ENCODE measurements at regions not wholly inside any gene's neighbourhood (a gene's known extent, or its start where the extent isn't known, plus 50 kb on each side); places are given as distances from the start of the nearest gene placed in this dataset.

DNA sequence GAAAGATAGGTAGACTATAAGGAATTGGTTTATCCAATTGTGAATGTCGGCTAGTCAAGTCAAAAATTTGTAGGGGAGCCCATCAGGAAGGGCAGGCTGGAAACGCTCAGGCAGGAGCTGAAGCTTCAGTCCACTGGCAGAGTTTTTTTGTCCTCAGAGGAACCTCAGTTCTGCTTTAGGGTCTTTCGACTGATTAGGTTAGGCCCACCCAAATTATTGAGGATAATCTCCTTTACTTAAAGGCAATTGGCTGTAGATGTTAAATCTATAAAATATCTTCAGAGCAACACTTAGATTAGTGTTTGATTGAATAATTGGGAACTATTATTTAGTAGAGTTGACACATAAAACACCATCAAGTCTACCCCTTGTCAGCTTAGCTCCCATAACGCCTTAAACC, 105.5 kb upstream of the ARHGAP5 start:
- CTCF ChIA-PET, result no interaction called here
- Mint-ChIP-seq H3K27me3 (no peaks in the 10 kb centered on the region), H3K27ac (no peak overlapping the region), H3K4me1 (peaks cover 0 to 22% (median 9%) of the 10 kb centered on the region in 7 donors), H3K9me3 (peaks cover 0 to 23% (median 3%) of the 10 kb centered on the region in 11 donors), H3K36me3 (no peaks in the 10 kb centered on the region), H3K4me3 (no peak overlapping the region)
- peaks cover 0 to 11% (median 0%) of the 10 kb centered on the region in 3 experiments for H3K9me3 ChIP-seq (ENCODE audit: control insufficient read depth in 2 of 3, low read length in 3 of 3)
- no peaks in the 10 kb centered on the region for H3K27me3 ChIP-seq (ENCODE audit: control insufficient read depth in 2 of 2, insufficient read depth in 2 of 2, low read length in 2 of 2)
- H3K4me1 ChIP-seq (ENCODE audit: control insufficient read depth in 2 of 2, insufficient read depth in 2 of 2, low read length in 2 of 2), result no peaks in the 10 kb centered on the region
- DNase-seq (no peak), ATAC-seq (no peak)
- H3K36me3 ChIP-seq (ENCODE audit: control insufficient read depth in 2 of 3, insufficient read depth in 3 of 3, low read length in 3 of 3), result no peaks in the 10 kb centered on the region
- POLR2A ChIA-PET, result no interaction called here
- no peak overlapping the region for H3K4me3 ChIP-seq (ENCODE audit: low read length)
- no peak overlapping the region for H3K27ac ChIP-seq (ENCODE audit: low read depth, low read length)
- intact Hi-C loops (cut with micrococcal nuclease), result no loop called here

DNA sequence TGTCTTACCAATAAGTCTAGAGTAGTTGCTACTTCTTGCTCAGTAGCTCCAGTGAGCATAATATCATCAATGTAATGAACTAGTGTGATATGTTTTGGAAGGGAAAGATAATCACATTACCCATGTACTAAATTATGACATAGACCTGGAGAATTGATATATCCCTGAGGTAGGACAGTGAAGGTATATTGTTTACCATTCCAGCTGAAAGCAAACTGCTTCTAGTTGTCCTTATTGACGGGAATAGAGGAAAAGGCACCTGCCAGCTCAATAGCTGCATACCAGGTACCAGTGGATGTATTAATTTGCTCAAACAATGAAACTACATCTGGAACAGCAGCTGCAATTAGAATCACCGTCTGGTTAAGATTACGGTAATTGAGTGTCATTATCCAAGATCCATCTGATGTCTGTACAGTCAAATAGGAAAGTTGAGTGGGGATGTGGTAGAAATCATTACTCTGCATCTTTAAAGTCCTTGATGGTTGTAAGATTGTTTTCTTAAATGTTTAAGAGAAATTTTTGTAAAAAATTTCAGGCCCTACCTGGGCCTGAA, 100.0 kb upstream of the ARHGAP5 start:
- Mint-ChIP-seq H3K27ac (no peak overlapping the region), H3K9me3 (peaks cover 0 to 21% (median 4%) of the 10 kb centered on the region in 11 donors), H3K4me1 (no peaks in the 10 kb centered on the region), H3K4me3 (no peak overlapping the region), H3K27me3 (peaks cover 0 to 6% (median 0%) of the 10 kb centered on the region in 5 donors), H3K36me3 (peaks cover 0 to 11% (median 0%) of the 10 kb centered on the region in 5 donors)
- no peak for ATAC-seq
- no peak overlapping the region for H3K4me3 ChIP-seq (ENCODE audit: low read length)
- no peak for DNase-seq
- intact Hi-C loops (cut with micrococcal nuclease), result no loop called here
- no peaks in the 10 kb centered on the region for H3K27me3 ChIP-seq (ENCODE audit: control insufficient read depth in 2 of 2, insufficient read depth in 2 of 2, low read length in 2 of 2)
- no peaks in the 10 kb centered on the region for H3K4me1 ChIP-seq (ENCODE audit: control insufficient read depth in 2 of 2, insufficient read depth in 2 of 2, low read length in 2 of 2)
- H3K27ac ChIP-seq (ENCODE audit: low read depth, low read length), result no peak overlapping the region
- H3K9me3 ChIP-seq (ENCODE audit: control insufficient read depth in 2 of 3, low read length in 3 of 3), result peaks cover 0 to 11% (median 0%) of the 10 kb centered on the region in 3 experiments
- POLR2A ChIA-PET, result no interaction called here
- CTCF ChIA-PET, result no interaction called here
- no peaks in the 10 kb centered on the region for H3K36me3 ChIP-seq (ENCODE audit: control insufficient read depth in 2 of 3, insufficient read depth in 3 of 3, low read length in 3 of 3)

DNA sequence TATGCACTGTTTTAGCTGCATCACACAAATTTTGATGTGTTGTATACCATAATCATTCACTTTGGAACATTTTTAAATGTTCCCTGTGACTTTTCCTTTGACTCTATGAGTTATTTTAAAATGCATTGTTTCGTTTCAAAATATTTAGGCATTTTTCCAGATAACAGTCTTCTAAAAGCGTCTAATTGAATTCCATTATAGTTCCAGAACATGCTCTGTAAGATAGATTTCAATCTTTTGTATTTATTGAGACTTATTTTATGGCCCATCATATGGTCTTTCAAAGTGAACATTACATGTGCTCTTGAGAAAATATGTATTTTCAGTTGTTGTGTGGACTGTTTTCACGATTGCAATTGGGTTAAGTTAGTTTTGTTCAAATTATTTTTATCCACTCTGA, 98.7 kb upstream of the ARHGAP5 start:
- H3K9me3 Mint-ChIP-seq, result peaks cover 0 to 35% (median 15%) of the 10 kb centered on the region in 11 donors
- Histone ChIP-seq H3K9me3 (ENCODE audit: control insufficient read depth in 2 of 3, low read length in 3 of 3) (peaks cover 0 to 11% (median 0%) of the 10 kb centered on the region in 3 experiments), H3K27me3 (ENCODE audit: control insufficient read depth in 2 of 2, insufficient read depth in 2 of 2, low read length in 2 of 2) (no peaks in the 10 kb centered on the region), H3K27ac (ENCODE audit: low read depth, low read length) (no peak overlapping the region), H3K4me1 (ENCODE audit: control insufficient read depth in 2 of 2, insufficient read depth in 2 of 2, low read length in 2 of 2) (no peaks in the 10 kb centered on the region), H3K4me3 (ENCODE audit: low read length) (no peak overlapping the region), H3K36me3 (ENCODE audit: control insufficient read depth in 2 of 3, insufficient read depth in 3 of 3, low read length in 3 of 3) (no peaks in the 10 kb centered on the region)
- peaks cover 0 to 14% (median 4%) of the 10 kb centered on the region in 5 donors for H3K36me3 Mint-ChIP-seq
- DNase-seq (no peak), ATAC-seq (no peak)
- ChIA-PET CTCF (no interaction called here), POLR2A (no interaction called here)
- H3K4me1 Mint-ChIP-seq, result no peaks in the 10 kb centered on the region
- no peak overlapping the region for H3K27ac Mint-ChIP-seq
- intact Hi-C loops (cut with micrococcal nuclease), result no loop called here
- H3K27me3 Mint-ChIP-seq, result peaks cover 0 to 6% (median 0%) of the 10 kb centered on the region in 5 donors
- no peak overlapping the region for H3K4me3 Mint-ChIP-seq

DNA sequence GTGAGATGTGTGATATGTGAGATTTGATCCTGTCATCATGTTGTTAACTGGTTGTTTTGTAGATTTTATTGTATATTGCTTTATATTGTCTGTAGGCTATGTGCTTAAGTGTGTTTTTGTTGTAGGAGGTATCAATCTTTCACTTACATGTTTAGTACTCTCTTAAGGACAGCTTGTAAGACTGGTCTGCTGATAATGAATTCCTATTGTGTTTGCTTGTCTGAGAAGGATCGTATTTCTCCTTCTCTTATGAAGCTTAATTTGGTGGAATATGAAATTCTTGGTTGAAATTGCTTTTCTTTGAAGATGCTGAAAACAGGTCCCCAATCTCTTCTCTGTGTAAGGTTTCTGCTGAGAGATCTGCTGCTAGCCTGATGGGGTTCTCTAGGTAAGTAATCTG, 94.5 kb upstream of the ARHGAP5 start:
- H3K27ac Mint-ChIP-seq, result no peak overlapping the region
- ATAC-seq, result no peak
- H3K9me3 Mint-ChIP-seq, result peaks cover 4 to 65% (median 23%) of the 10 kb centered on the region in 11 donors
- Histone ChIP-seq H3K36me3 (ENCODE audit: control insufficient read depth in 2 of 3, insufficient read depth in 3 of 3, low read length in 3 of 3) (no peaks in the 10 kb centered on the region), H3K4me1 (ENCODE audit: control insufficient read depth in 2 of 2, insufficient read depth in 2 of 2, low read length in 2 of 2) (no peaks in the 10 kb centered on the region), H3K9me3 (ENCODE audit: control insufficient read depth in 2 of 3, low read length in 3 of 3) (no peaks in the 10 kb centered on the region), H3K27me3 (ENCODE audit: control insufficient read depth in 2 of 2, insufficient read depth in 2 of 2, low read length in 2 of 2) (no peaks in the 10 kb centered on the region), H3K27ac (ENCODE audit: low read depth, low read length) (no peak overlapping the region), H3K4me3 (ENCODE audit: low read length) (no peak overlapping the region)
- H3K27me3 Mint-ChIP-seq, result peaks cover 0 to 10% (median 3%) of the 10 kb centered on the region in 5 donors
- intact Hi-C loops (cut with micrococcal nuclease), result no loop called here
- CTCF ChIA-PET, result no interaction called here
- peaks cover 0 to 23% (median 11%) of the 10 kb centered on the region in 5 donors for H3K36me3 Mint-ChIP-seq
- no peak overlapping the region for H3K4me3 Mint-ChIP-seq
- DNase-seq, result no peak
- POLR2A ChIA-PET, result no interaction called here
- no peaks in the 10 kb centered on the region for H3K4me1 Mint-ChIP-seq

DNA sequence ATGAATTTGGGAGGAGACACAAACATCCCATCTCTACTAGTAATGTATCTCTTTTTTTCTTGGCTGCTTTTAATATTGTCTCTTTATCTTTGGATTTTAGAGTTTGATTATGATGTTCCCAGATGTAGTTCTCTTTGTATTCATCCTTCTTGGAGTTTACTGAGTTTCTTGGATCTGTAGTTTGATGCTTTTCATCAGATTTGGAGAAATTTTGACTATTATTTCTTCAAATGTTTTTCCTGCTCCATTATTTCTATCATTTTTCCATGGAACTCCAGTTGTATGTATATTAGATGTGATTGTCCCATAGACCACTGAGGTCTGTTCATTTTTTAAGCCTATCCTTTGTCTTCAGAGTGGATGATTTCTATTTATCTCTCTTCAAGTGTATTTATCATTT, 90.7 kb upstream of the ARHGAP5 start:
- H3K27ac Mint-ChIP-seq, result no peak overlapping the region
- no peaks in the 10 kb centered on the region for H3K27me3 ChIP-seq (ENCODE audit: control insufficient read depth in 2 of 2, insufficient read depth in 2 of 2, low read length in 2 of 2)

DNA sequence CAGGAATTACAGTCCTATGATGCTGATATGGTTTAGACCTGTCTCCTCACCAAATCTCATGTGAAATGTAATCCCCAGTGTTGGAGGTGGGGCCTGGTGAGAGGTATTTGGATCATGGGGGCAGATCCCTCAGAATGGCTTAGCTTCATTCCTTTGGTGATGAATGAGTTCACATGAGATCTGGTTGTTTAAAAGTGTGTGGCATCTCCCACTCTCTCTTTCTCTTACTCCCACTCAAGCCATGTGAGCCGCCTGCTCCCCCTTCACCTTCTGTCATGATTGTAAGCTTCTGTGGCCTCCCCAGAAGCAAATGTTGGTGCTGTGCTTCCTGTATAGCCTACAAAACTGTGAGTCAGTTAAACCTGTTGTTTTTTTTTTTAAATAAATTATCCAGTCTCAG, 89.4 kb upstream of the ARHGAP5 start:
- no peak overlapping the region for H3K27ac Mint-ChIP-seq
- Histone ChIP-seq H3K4me1 (ENCODE audit: control insufficient read depth in 2 of 2, insufficient read depth in 2 of 2, low read length in 2 of 2) (no peaks in the 10 kb centered on the region), H3K9me3 (ENCODE audit: control insufficient read depth in 2 of 3, low read length in 3 of 3) (no peaks in the 10 kb centered on the region), H3K27me3 (ENCODE audit: control insufficient read depth in 2 of 2, insufficient read depth in 2 of 2, low read length in 2 of 2) (no peaks in the 10 kb centered on the region), H3K4me3 (ENCODE audit: low read length) (no peak overlapping the region), H3K36me3 (ENCODE audit: control insufficient read depth in 2 of 3, insufficient read depth in 3 of 3, low read length in 3 of 3) (no peaks in the 10 kb centered on the region), H3K27ac (ENCODE audit: low read depth, low read length) (no peak overlapping the region)
- no peak for DNase-seq
- H3K4me1 Mint-ChIP-seq, result no peaks in the 10 kb centered on the region
- peaks cover 0 to 25% (median 7%) of the 10 kb centered on the region in 5 donors for H3K27me3 Mint-ChIP-seq
- ChIA-PET POLR2A (no interaction called here), CTCF (no interaction called here)
- H3K9me3 Mint-ChIP-seq, result peaks cover 2 to 45% (median 17%) of the 10 kb centered on the region in 11 donors
- intact Hi-C loops (cut with micrococcal nuclease), result no loop called here
- H3K4me3 Mint-ChIP-seq, result no peak overlapping the region
- no peak for ATAC-seq
- peaks cover 0 to 11% (median 9%) of the 10 kb centered on the region in 5 donors for H3K36me3 Mint-ChIP-seq

More for the DNA sequence above, 90.7 kb upstream of the ARHGAP5 start:
- Mint-ChIP-seq H3K27me3 (peaks cover 2 to 25% (median 7%) of the 10 kb centered on the region in 5 donors), H3K9me3 (peaks cover 4 to 58% (median 18%) of the 10 kb centered on the region in 11 donors), H3K36me3 (peaks cover 0 to 19% (median 11%) of the 10 kb centered on the region in 5 donors), H3K4me1 (no peaks in the 10 kb centered on the region), H3K4me3 (no peak overlapping the region)
- POLR2A ChIA-PET, result no interaction called here
- H3K36me3 ChIP-seq (ENCODE audit: control insufficient read depth in 2 of 3, insufficient read depth in 3 of 3, low read length in 3 of 3), result no peaks in the 10 kb centered on the region
- no peaks in the 10 kb centered on the region for H3K4me1 ChIP-seq (ENCODE audit: control insufficient read depth in 2 of 2, insufficient read depth in 2 of 2, low read length in 2 of 2)
- no peak for DNase-seq
- no peak overlapping the region for H3K4me3 ChIP-seq (ENCODE audit: low read length)
- no peaks in the 10 kb centered on the region for H3K9me3 ChIP-seq (ENCODE audit: control insufficient read depth in 2 of 3, low read length in 3 of 3)
- CTCF ChIA-PET, result no interaction called here
- intact Hi-C loops (cut with micrococcal nuclease), result no loop called here
- ATAC-seq, result no peak
- H3K27ac ChIP-seq (ENCODE audit: low read depth, low read length), result no peak overlapping the region

DNA sequence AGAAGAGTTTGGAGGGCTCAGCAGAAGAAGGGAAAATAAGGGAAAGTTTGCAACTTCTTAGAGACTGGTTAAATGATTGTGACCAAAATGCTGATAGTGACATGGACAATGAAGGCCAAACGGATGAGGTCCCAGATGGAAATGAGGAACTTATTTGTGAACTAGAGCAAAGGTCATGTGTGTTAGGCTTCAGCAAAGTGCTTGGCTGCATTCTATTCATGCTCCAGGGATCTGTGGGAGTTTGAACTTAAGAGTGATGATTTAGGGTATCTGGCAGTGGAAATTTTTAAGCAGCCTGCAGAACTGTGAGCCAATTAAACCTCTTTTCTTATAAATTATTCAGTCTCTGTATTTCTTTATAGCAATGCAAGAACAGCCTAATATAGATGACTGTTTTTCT, 88.9 kb upstream of the ARHGAP5 start:
- Histone ChIP-seq H3K27me3 (ENCODE audit: control insufficient read depth in 2 of 2, insufficient read depth in 2 of 2, low read length in 2 of 2) (no peaks in the 10 kb centered on the region), H3K27ac (ENCODE audit: low read depth, low read length) (no peak overlapping the region), H3K4me3 (ENCODE audit: low read length) (no peak overlapping the region), H3K4me1 (ENCODE audit: control insufficient read depth in 2 of 2, insufficient read depth in 2 of 2, low read length in 2 of 2) (no peaks in the 10 kb centered on the region), H3K9me3 (ENCODE audit: control insufficient read depth in 2 of 3, low read length in 3 of 3) (no peaks in the 10 kb centered on the region), H3K36me3 (ENCODE audit: control insufficient read depth in 2 of 3, insufficient read depth in 3 of 3, low read length in 3 of 3) (no peaks in the 10 kb centered on the region)
- H3K4me3 Mint-ChIP-seq, result no peak overlapping the region
- no peaks in the 10 kb centered on the region for H3K4me1 Mint-ChIP-seq
- DNase-seq, result no peak
- peaks cover 0 to 9% (median 6%) of the 10 kb centered on the region in 5 donors for H3K36me3 Mint-ChIP-seq
- intact Hi-C loops (cut with micrococcal nuclease), result no loop called here
- ATAC-seq, result no peak
- H3K9me3 Mint-ChIP-seq, result peaks cover 2 to 40% (median 12%) of the 10 kb centered on the region in 11 donors
- ChIA-PET POLR2A (no interaction called here), CTCF (no interaction called here)
- no peak overlapping the region for H3K27ac Mint-ChIP-seq
- peaks cover 0 to 29% (median 7%) of the 10 kb centered on the region in 5 donors for H3K27me3 Mint-ChIP-seq
